ENCODE measurements at regions not wholly inside any gene's neighbourhood (a gene's known extent, or its start where the extent isn't known, plus 50 kb on each side); places are given as distances from the start of the nearest gene placed in this dataset.

- Histone ChIP-seq H3K4me3 (ENCODE audit: low read depth, low read length) (no peak overlapping the region), H3K36me3 (ENCODE audit: insufficient read depth, low read length) (no peaks in the 10 kb centered on the region), H3K27ac (ENCODE audit: low read depth, low read length) (no peak overlapping the region), H3K79me2 (ENCODE audit: control insufficient read depth, insufficient read depth, low read length, unreplicated experiment) (no peaks in the 10 kb centered on the region), H3K4me1 (ENCODE audit: control insufficient read depth, insufficient read depth, low read length, unreplicated experiment) (no peaks in the 10 kb centered on the region), H3K27me3 (ENCODE audit: insufficient read depth, low read length) (no peaks in the 10 kb centered on the region), H2AFZ (ENCODE audit: low read length, unreplicated experiment) (no peak overlapping the region)
Measured at GRCh38 chr1:105373681-105374080, 1624.0 kb downstream of the AMY1C start.

- Histone ChIP-seq H3K79me2 (ENCODE audit: control insufficient read depth, insufficient read depth, low read length, unreplicated experiment) (no peaks in the 10 kb centered on the region), H3K27ac (ENCODE audit: low read depth, low read length) (no peak overlapping the region), H3K27me3 (ENCODE audit: insufficient read depth, low read length) (no peaks in the 10 kb centered on the region), H3K36me3 (ENCODE audit: insufficient read depth, low read length) (no peaks in the 10 kb centered on the region), H2AFZ (ENCODE audit: low read length, unreplicated experiment) (no peak overlapping the region), H3K4me1 (ENCODE audit: control insufficient read depth, insufficient read depth, low read length, unreplicated experiment) (no peaks in the 10 kb centered on the region), H3K4me3 (ENCODE audit: low read depth, low read length) (no peak overlapping the region)
Measured at GRCh38 chr1:105386489-105386888, 1636.8 kb downstream of the AMY1C start.

- Histone ChIP-seq H3K36me3 (ENCODE audit: insufficient read depth, low read length) (no peaks in the 10 kb centered on the region), H3K27me3 (ENCODE audit: insufficient read depth, low read length) (no peaks in the 10 kb centered on the region), H3K4me3 (ENCODE audit: low read depth, low read length) (no peak overlapping the region), H3K79me2 (ENCODE audit: control insufficient read depth, insufficient read depth, low read length, unreplicated experiment) (no peaks in the 10 kb centered on the region), H3K4me1 (ENCODE audit: control insufficient read depth, insufficient read depth, low read length, unreplicated experiment) (no peaks in the 10 kb centered on the region), H2AFZ (ENCODE audit: low read length, unreplicated experiment) (no peak overlapping the region), H3K27ac (ENCODE audit: low read depth, low read length) (no peak overlapping the region)
Measured at GRCh38 chr1:105396001-105396400, 1646.3 kb downstream of the AMY1C start.

- no peaks in the 10 kb centered on the region for H3K79me2 ChIP-seq (ENCODE audit: control insufficient read depth, insufficient read depth, low read length, unreplicated experiment)
- no peak overlapping the region for H3K27ac ChIP-seq (ENCODE audit: low read depth, low read length)
- H3K4me1 ChIP-seq (ENCODE audit: control insufficient read depth, insufficient read depth, low read length, unreplicated experiment), result no peaks in the 10 kb centered on the region
- H3K4me3 ChIP-seq (ENCODE audit: low read depth, low read length), result no peak overlapping the region
- no peaks in the 10 kb centered on the region for H3K36me3 ChIP-seq (ENCODE audit: insufficient read depth, low read length)
- H3K27me3 ChIP-seq (ENCODE audit: insufficient read depth, low read length), result no peaks in the 10 kb centered on the region
- H2AFZ ChIP-seq (ENCODE audit: low read length, unreplicated experiment), result no peak overlapping the region
Measured at GRCh38 chr1:105398909-105399308, 1649.2 kb downstream of the AMY1C start.

GRCh38 chr1:105399716-105400115 lies 1650.0 kb downstream of the AMY1C start:
- Histone ChIP-seq H3K36me3 (ENCODE audit: insufficient read depth, low read length) (no peaks in the 10 kb centered on the region), H3K4me3 (ENCODE audit: low read depth, low read length) (no peak overlapping the region), H3K4me1 (ENCODE audit: control insufficient read depth, insufficient read depth, low read length, unreplicated experiment) (no peaks in the 10 kb centered on the region), H3K79me2 (ENCODE audit: control insufficient read depth, insufficient read depth, low read length, unreplicated experiment) (no peaks in the 10 kb centered on the region), H2AFZ (ENCODE audit: low read length, unreplicated experiment) (no peak overlapping the region), H3K27me3 (ENCODE audit: insufficient read depth, low read length) (no peaks in the 10 kb centered on the region), H3K27ac (ENCODE audit: low read depth, low read length) (no peak overlapping the region)

- no peak overlapping the region for H3K27ac ChIP-seq (ENCODE audit: low read depth, low read length)
- H3K4me1 ChIP-seq (ENCODE audit: control insufficient read depth, insufficient read depth, low read length, unreplicated experiment), result no peaks in the 10 kb centered on the region
- no peaks in the 10 kb centered on the region for H3K36me3 ChIP-seq (ENCODE audit: insufficient read depth, low read length)
- no peak overlapping the region for H2AFZ ChIP-seq (ENCODE audit: low read length, unreplicated experiment)
- H3K27me3 ChIP-seq (ENCODE audit: insufficient read depth, low read length), result no peaks in the 10 kb centered on the region
- H3K79me2 ChIP-seq (ENCODE audit: control insufficient read depth, insufficient read depth, low read length, unreplicated experiment), result no peaks in the 10 kb centered on the region
- H3K4me3 ChIP-seq (ENCODE audit: low read depth, low read length), result no peak overlapping the region
Measured at GRCh38 chr1:105416261-105416660, 1640.2 kb upstream of the PRMT6 start.

- Histone ChIP-seq H3K4me1 (ENCODE audit: control insufficient read depth, insufficient read depth, low read length, unreplicated experiment) (no peaks in the 10 kb centered on the region), H3K79me2 (ENCODE audit: control insufficient read depth, insufficient read depth, low read length, unreplicated experiment) (no peaks in the 10 kb centered on the region), H3K27me3 (ENCODE audit: insufficient read depth, low read length) (no peaks in the 10 kb centered on the region), H3K27ac (ENCODE audit: low read depth, low read length) (no peak overlapping the region), H3K4me3 (ENCODE audit: low read depth, low read length) (no peak overlapping the region), H3K36me3 (ENCODE audit: insufficient read depth, low read length) (no peaks in the 10 kb centered on the region), H2AFZ (ENCODE audit: low read length, unreplicated experiment) (no peak overlapping the region)
Measured at GRCh38 chr1:105419030-105419429, 1637.4 kb upstream of the PRMT6 start.

- Histone ChIP-seq H3K4me1 (ENCODE audit: control insufficient read depth, insufficient read depth, low read length, unreplicated experiment) (no peaks in the 10 kb centered on the region), H3K27ac (ENCODE audit: low read depth, low read length) (no peak overlapping the region), H3K79me2 (ENCODE audit: control insufficient read depth, insufficient read depth, low read length, unreplicated experiment) (no peaks in the 10 kb centered on the region), H3K27me3 (ENCODE audit: insufficient read depth, low read length) (no peaks in the 10 kb centered on the region), H3K36me3 (ENCODE audit: insufficient read depth, low read length) (no peaks in the 10 kb centered on the region), H3K4me3 (ENCODE audit: low read depth, low read length) (no peak overlapping the region), H2AFZ (ENCODE audit: low read length, unreplicated experiment) (no peak overlapping the region)
Measured at GRCh38 chr1:105427543-105427942, 1628.9 kb upstream of the PRMT6 start.

- no peaks in the 10 kb centered on the region for H3K36me3 ChIP-seq (ENCODE audit: insufficient read depth, low read length)
- no peak overlapping the region for H2AFZ ChIP-seq (ENCODE audit: low read length, unreplicated experiment)
- no peak overlapping the region for H3K4me3 ChIP-seq (ENCODE audit: low read depth, low read length)
- H3K27me3 ChIP-seq (ENCODE audit: insufficient read depth, low read length), result no peaks in the 10 kb centered on the region
- no peaks in the 10 kb centered on the region for H3K79me2 ChIP-seq (ENCODE audit: control insufficient read depth, insufficient read depth, low read length, unreplicated experiment)
- H3K27ac ChIP-seq (ENCODE audit: low read depth, low read length), result no peak overlapping the region
- H3K4me1 ChIP-seq (ENCODE audit: control insufficient read depth, insufficient read depth, low read length, unreplicated experiment), result no peaks in the 10 kb centered on the region
Measured at GRCh38 chr1:105436589-105437259, 1619.8 kb upstream of the PRMT6 start.

GRCh38 chr1:105437847-105438246 lies 1618.6 kb upstream of the PRMT6 start:
- Histone ChIP-seq H3K4me1 (ENCODE audit: control insufficient read depth, insufficient read depth, low read length, unreplicated experiment) (no peaks in the 10 kb centered on the region), H3K27ac (ENCODE audit: low read depth, low read length) (no peak overlapping the region), H3K4me3 (ENCODE audit: low read depth, low read length) (no peak overlapping the region), H3K27me3 (ENCODE audit: insufficient read depth, low read length) (no peaks in the 10 kb centered on the region), H3K36me3 (ENCODE audit: insufficient read depth, low read length) (no peaks in the 10 kb centered on the region), H3K79me2 (ENCODE audit: control insufficient read depth, insufficient read depth, low read length, unreplicated experiment) (no peaks in the 10 kb centered on the region), H2AFZ (ENCODE audit: low read length, unreplicated experiment) (no peak overlapping the region)

GRCh38 chr1:105442901-105443300 lies 1613.6 kb upstream of the PRMT6 start:
- H3K4me3 ChIP-seq (ENCODE audit: low read depth, low read length), result no peak overlapping the region
- H3K27ac ChIP-seq (ENCODE audit: low read depth, low read length), result no peak overlapping the region
- no peaks in the 10 kb centered on the region for H3K36me3 ChIP-seq (ENCODE audit: insufficient read depth, low read length)
- no peaks in the 10 kb centered on the region for H3K79me2 ChIP-seq (ENCODE audit: control insufficient read depth, insufficient read depth, low read length, unreplicated experiment)
- no peaks in the 10 kb centered on the region for H3K4me1 ChIP-seq (ENCODE audit: control insufficient read depth, insufficient read depth, low read length, unreplicated experiment)
- H2AFZ ChIP-seq (ENCODE audit: low read length, unreplicated experiment), result no peak overlapping the region
- no peaks in the 10 kb centered on the region for H3K27me3 ChIP-seq (ENCODE audit: insufficient read depth, low read length)

Data from ACC112 (cell line).